ENCODE measurements at regions not wholly inside any gene's neighbourhood (a gene's known extent, or its start where the extent isn't known, plus 50 kb on each side); places are given as distances from the start of the nearest gene placed in this dataset.

GRCh38 chr7:9958486-9958885 is 1015.2 kb upstream of the PHF14 start:
- TF ChIP-seq EP300 (conservative IDR thresholded peaks at IDR 0.05; ENCODE audit: poor library complexity, severe bottlenecking): no peak
- TF ChIP-seq CTCF (IDR thresholded peaks at IDR 0.05; ENCODE audit: poor library complexity, severe bottlenecking): no peak
- TF ChIP-seq EZH2 (IDR thresholded peaks at IDR 0.05; ENCODE audit: borderline replicate concordance, insufficient read depth, low read length, poor library complexity, severe bottlenecking): no peak
- TF ChIP-seq REST (IDR thresholded peaks at IDR 0.05; ENCODE audit: borderline replicate concordance): no peak
- no peak for TF ChIP-seq POLR2AphosphoS5 (IDR thresholded peaks at IDR 0.05)

All from neural cell (in vitro differentiated cells).